DOHH2 (cell line): ENCODE measurements at regions not wholly inside any gene's neighbourhood (a gene's known extent, or its start where the extent isn't known, plus 50 kb on each side); places are given as distances from the start of the nearest gene placed in this dataset.

Experiments
- H3F3A ChIP-seq: fragments of 200-600 bp; sonication (generic), shearing (Covaris generic); 2 replicates; pipeline ENCODE4 v1.6.0; 2016; ENCODE audit warnings: antibody characterized with exemption, mild to moderate bottlenecking; ENCODE audit not compliant: control insufficient read depth, insufficient read depth
- H3K27ac ChIP-seq: fragments of 200-600 bp; sonication (generic); 2 replicates; pipeline ENCODE4 v1.5.1; 2014; ENCODE audit warnings: low read depth, mild to moderate bottlenecking, low read length, moderate library complexity
- H3K27me3 ChIP-seq: fragments of 200-600 bp; sonication (generic); 2 replicates; pipeline ENCODE4 v1.6.1; 2014; ENCODE audit warnings: mild to moderate bottlenecking, low read length, mixed read lengths; ENCODE audit not compliant: control insufficient read depth
- H3K36me3 ChIP-seq: fragments of 200-600 bp; sonication (generic); 2 replicates; pipeline ENCODE4 v1.6.1; 2014; ENCODE audit warnings: mild to moderate bottlenecking, low read length, moderate library complexity, mixed read lengths; ENCODE audit not compliant: control insufficient read depth
- H3K4me1 ChIP-seq: fragments of 200-600 bp; sonication (generic); 2 replicates; pipeline ENCODE4 v1.6.1; 2014; ENCODE audit warnings: mild to moderate bottlenecking, low read length, mixed read lengths; ENCODE audit not compliant: control insufficient read depth
- H3K4me2 ChIP-seq: fragments of 200-600 bp; sonication (generic); 2 replicates; pipeline ENCODE4 v1.6.0; 2014; ENCODE audit warnings: mild to moderate bottlenecking, low read length, moderate library complexity
- H3K4me3 ChIP-seq: fragments of 200-600 bp; sonication (generic); 2 replicates; pipeline ENCODE4 v1.5.1; 2014; ENCODE audit warnings: mild to moderate bottlenecking, low read length, mixed read lengths
- H3K79me2 ChIP-seq: fragments of 200-600 bp; sonication (generic); 2 replicates; pipeline ENCODE4 v1.6.1; 2014; ENCODE audit warnings: mild to moderate bottlenecking, low read length, mixed read lengths; ENCODE audit not compliant: control insufficient read depth
- H3K9me2 ChIP-seq: fragments of 200-600 bp; sonication (generic); replicated peaks from 2 replicates; pipeline ENCODE4 v1.6.1; 2014; ENCODE audit warnings: mild to moderate bottlenecking, low read length, mixed read lengths; ENCODE audit not compliant: control insufficient read depth
- H3K9me3 ChIP-seq: fragments of 200-600 bp; sonication (generic); 2 replicates; pipeline ENCODE4 v1.6.1; 2014; ENCODE audit warnings: antibody characterized with exemption, low read length, mixed read lengths; ENCODE audit not compliant: control insufficient read depth, insufficient read depth
- H4K20me1 ChIP-seq: fragments of 200-600 bp; sonication (generic); 2 replicates; pipeline ENCODE4 v1.6.0; 2014; ENCODE audit warnings: low read depth, mild to moderate bottlenecking, antibody characterized with exemption, low read length, moderate library complexity; ENCODE audit not compliant: control insufficient read depth, insufficient read depth
- CTCF ChIP-seq: fragments of 200-600 bp; sonication (generic); IDR thresholded peaks from one replicate; pipeline ENCODE4 v1.5.1; 2014; ENCODE audit warnings: antibody characterized with exemption, mild to moderate bottlenecking, low read depth, low read length; ENCODE audit not compliant: poor library complexity, severe bottlenecking
- EZH2phosphoT487 ChIP-seq: fragments of 200-600 bp; sonication (generic); IDR thresholded peaks from 2 replicates; pipeline ENCODE4 v1.6.1; 2017; ENCODE audit warnings: borderline replicate concordance, mild to moderate bottlenecking, antibody characterized with exemption, low read length, moderate library complexity, mixed read lengths

GRCh38 chr2:167818521-167818920, 428.9 kb downstream of the STK39 start:
- H4K20me1 ChIP-seq, result no peaks in the 10 kb centered on the region
- no peaks in the 10 kb centered on the region for H3F3A ChIP-seq
- H3K79me2 ChIP-seq, result no peaks in the 10 kb centered on the region
- H3K4me3 ChIP-seq, result no peak overlapping the region
- no peaks in the 10 kb centered on the region for H3K4me1 ChIP-seq
- no peaks in the 10 kb centered on the region for H3K9me2 ChIP-seq
- no peaks in the 10 kb centered on the region for H3K36me3 ChIP-seq
- no peak for TF ChIP-seq EZH2phosphoT487
- no peak for TF ChIP-seq CTCF
- H3K9me3 ChIP-seq, result no peaks in the 10 kb centered on the region
- H3K4me2 ChIP-seq, result no peak overlapping the region
- H3K27me3 ChIP-seq, result no peaks in the 10 kb centered on the region
- no peak overlapping the region for H3K27ac ChIP-seq

GRCh38 chr2:167817908-167818307, 429.5 kb downstream of the STK39 start:
- no peaks in the 10 kb centered on the region for H3K79me2 ChIP-seq
- H3K9me3 ChIP-seq, result no peaks in the 10 kb centered on the region
- no peak overlapping the region for H3K4me3 ChIP-seq
- no peaks in the 10 kb centered on the region for H4K20me1 ChIP-seq
- H3K27ac ChIP-seq, result no peak overlapping the region
- no peaks in the 10 kb centered on the region for H3F3A ChIP-seq
- no peaks in the 10 kb centered on the region for H3K9me2 ChIP-seq
- no peak for TF ChIP-seq EZH2phosphoT487
- TF ChIP-seq CTCF, result no peak
- no peaks in the 10 kb centered on the region for H3K36me3 ChIP-seq
- no peak overlapping the region for H3K4me2 ChIP-seq
- H3K4me1 ChIP-seq, result no peaks in the 10 kb centered on the region
- no peaks in the 10 kb centered on the region for H3K27me3 ChIP-seq

GRCh38 chr2:167817422-167817821, 430.0 kb downstream of the STK39 start:
- no peak overlapping the region for H3K27ac ChIP-seq
- no peaks in the 10 kb centered on the region for H4K20me1 ChIP-seq
- H3F3A ChIP-seq, result no peaks in the 10 kb centered on the region
- H3K4me1 ChIP-seq, result no peaks in the 10 kb centered on the region
- H3K27me3 ChIP-seq, result no peaks in the 10 kb centered on the region
- H3K36me3 ChIP-seq, result no peaks in the 10 kb centered on the region
- H3K79me2 ChIP-seq, result no peaks in the 10 kb centered on the region
- H3K9me3 ChIP-seq, result no peaks in the 10 kb centered on the region
- no peaks in the 10 kb centered on the region for H3K9me2 ChIP-seq
- H3K4me2 ChIP-seq, result no peak overlapping the region
- no peak overlapping the region for H3K4me3 ChIP-seq
- TF ChIP-seq EZH2phosphoT487 (no peak), CTCF (no peak)

GRCh38 chr2:167816874-167817290, 430.5 kb downstream of the STK39 start:
- Histone ChIP-seq H3K9me2 (no peaks in the 10 kb centered on the region), H3K9me3 (no peaks in the 10 kb centered on the region), H3K4me3 (no peak overlapping the region), H3K27ac (no peak overlapping the region), H4K20me1 (no peaks in the 10 kb centered on the region), H3K4me2 (no peak overlapping the region), H3K36me3 (no peaks in the 10 kb centered on the region), H3K79me2 (no peaks in the 10 kb centered on the region), H3F3A (no peaks in the 10 kb centered on the region), H3K4me1 (no peaks in the 10 kb centered on the region), H3K27me3 (no peaks in the 10 kb centered on the region)
- no peak for TF ChIP-seq CTCF
- TF ChIP-seq EZH2phosphoT487, result no peak
